Cardiac muscle cell (in vitro differentiated cells and primary cell): ENCODE measurements at regions not wholly inside any gene's neighbourhood (a gene's known extent, or its start where the extent isn't known, plus 50 kb on each side); places are given as distances from the start of the nearest gene placed in this dataset.
A peak's percentile ranks its signal among the peaks of the same experiment; 100 is the strongest.

Experiments used
- DNase-seq, 2 donors: peaks; one replicate each; pipeline versions ENCODE4 v3.0.0 to v3.0.0-alpha.2; 2010 to 2017; ENCODE audit warnings: low read depth in 1 of 2, low spot score in 1 of 2
- H3K27ac ChIP-seq: fragments of 200-600 bp; sonication (generic); 2 replicates; pipeline ENCODE4 v1.5.1; 2016
- H3K27me3 ChIP-seq: fragments of 200-600 bp; sonication (generic); 2 replicates; pipeline ENCODE4 v1.6.0; 2016; ENCODE audit warnings: control low read depth
- H3K36me3 ChIP-seq: fragments of 200-600 bp; sonication (generic); 2 replicates; pipeline ENCODE4 v1.5.1; 2016; ENCODE audit warnings: control low read depth
- H3K4me1 ChIP-seq: fragments of 200-600 bp; sonication (generic); 2 replicates; pipeline ENCODE4 v1.8.1; 2017; ENCODE audit warnings: low read depth, mild to moderate bottlenecking, mixed run types
- H3K4me3 ChIP-seq: fragments of 200-600 bp; sonication (generic); 2 replicates; pipeline ENCODE4 v1.5.1; 2016; ENCODE audit warnings: mild to moderate bottlenecking
- H3K9me3 ChIP-seq: fragments of 200-600 bp; sonication (generic); 2 replicates; pipeline ENCODE4 v1.5.1; 2017; ENCODE audit warnings: low read depth, mild to moderate bottlenecking, control low read depth
- TF ChIP-seq, protein P1 (sequence below): IDR thresholded peaks from 2 replicates; pipeline ENCODE4 v1.5.1; 2012; ENCODE audit warnings: low read depth, mild to moderate bottlenecking, low read length

DNA sequence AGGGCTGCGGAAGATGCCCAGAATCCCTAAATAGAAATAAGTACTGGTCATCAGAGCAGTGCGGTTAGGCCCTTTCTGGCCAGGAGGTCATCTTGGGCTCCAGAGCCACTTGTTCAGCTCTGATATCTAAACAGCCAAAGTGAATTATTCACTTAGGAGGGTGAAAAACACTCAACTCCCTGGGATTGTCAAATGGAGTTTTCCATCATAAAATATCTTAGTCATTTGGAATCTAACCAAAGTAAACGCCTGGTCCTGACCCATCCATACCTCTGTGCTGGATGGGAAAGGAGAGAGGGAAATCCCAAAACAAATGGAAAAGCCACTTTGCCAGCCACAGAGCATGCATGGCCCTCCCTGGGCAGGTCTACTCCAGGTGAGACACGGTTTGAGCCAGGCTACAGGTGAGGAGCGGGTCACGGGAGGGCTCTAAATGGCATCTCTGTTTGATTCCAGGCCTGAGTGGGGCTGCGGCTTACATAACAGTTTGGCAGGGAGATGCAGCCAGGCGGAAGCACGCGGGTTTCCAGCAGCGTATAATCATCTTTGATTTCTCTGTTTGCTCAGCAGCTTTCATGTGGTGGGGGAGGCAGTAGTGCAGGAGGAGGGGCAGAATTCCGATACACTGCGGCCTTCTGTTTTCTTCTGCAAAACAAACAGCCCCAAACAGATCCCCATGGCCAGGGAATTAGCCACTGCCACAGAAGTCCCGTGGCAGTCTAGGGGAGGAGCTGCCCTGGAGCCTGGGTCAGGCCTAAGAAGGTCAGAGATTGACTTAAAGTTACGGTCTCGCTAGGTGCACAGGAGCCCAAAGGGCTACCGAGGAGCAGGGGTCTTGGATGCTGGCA, 59.1 kb upstream of the ZNF648 start:
- Histone ChIP-seq H3K9me3 (no peaks in the 10 kb centered on the region), H3K4me1 (no peaks in the 10 kb centered on the region), H3K27ac (no peak overlapping the region), H3K36me3 (no peaks in the 10 kb centered on the region), H3K4me3 (no peak overlapping the region), H3K27me3 (no peaks in the 10 kb centered on the region)
- peak in 1 of 2 donors; percentile 43 for DNase-seq
- TF ChIP-seq, protein P1, sequence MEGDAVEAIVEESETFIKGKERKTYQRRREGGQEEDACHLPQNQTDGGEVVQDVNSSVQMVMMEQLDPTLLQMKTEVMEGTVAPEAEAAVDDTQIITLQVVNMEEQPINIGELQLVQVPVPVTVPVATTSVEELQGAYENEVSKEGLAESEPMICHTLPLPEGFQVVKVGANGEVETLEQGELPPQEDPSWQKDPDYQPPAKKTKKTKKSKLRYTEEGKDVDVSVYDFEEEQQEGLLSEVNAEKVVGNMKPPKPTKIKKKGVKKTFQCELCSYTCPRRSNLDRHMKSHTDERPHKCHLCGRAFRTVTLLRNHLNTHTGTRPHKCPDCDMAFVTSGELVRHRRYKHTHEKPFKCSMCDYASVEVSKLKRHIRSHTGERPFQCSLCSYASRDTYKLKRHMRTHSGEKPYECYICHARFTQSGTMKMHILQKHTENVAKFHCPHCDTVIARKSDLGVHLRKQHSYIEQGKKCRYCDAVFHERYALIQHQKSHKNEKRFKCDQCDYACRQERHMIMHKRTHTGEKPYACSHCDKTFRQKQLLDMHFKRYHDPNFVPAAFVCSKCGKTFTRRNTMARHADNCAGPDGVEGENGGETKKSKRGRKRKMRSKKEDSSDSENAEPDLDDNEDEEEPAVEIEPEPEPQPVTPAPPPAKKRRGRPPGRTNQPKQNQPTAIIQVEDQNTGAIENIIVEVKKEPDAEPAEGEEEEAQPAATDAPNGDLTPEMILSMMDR: no peak

DNA sequence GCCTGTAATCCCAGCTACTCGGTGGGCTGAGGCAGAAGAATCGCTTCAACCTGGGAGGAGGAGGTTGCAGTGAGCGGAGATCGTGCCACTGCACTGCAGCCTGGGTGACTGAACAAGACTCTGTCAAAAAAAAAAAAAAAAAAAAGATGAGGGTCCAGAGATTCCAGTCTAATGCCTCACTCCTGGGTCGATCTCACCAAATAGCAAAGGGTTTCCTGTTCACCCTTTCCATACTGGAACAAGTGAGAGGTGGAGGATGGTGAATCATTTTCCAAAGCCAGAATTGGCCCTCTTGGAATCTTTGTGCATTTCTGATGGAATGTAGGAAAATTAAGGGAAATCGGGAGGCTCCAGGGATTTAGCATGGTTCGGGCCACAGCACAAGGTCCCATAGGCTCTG, 58.1 kb upstream of the ZNF648 start:
- Histone ChIP-seq H3K27ac (no peak overlapping the region), H3K27me3 (no peaks in the 10 kb centered on the region), H3K4me3 (no peak overlapping the region), H3K9me3 (no peaks in the 10 kb centered on the region), H3K36me3 (no peaks in the 10 kb centered on the region), H3K4me1 (no peaks in the 10 kb centered on the region)
- TF ChIP-seq, protein P1: no peak
- no peak for DNase-seq

DNA sequence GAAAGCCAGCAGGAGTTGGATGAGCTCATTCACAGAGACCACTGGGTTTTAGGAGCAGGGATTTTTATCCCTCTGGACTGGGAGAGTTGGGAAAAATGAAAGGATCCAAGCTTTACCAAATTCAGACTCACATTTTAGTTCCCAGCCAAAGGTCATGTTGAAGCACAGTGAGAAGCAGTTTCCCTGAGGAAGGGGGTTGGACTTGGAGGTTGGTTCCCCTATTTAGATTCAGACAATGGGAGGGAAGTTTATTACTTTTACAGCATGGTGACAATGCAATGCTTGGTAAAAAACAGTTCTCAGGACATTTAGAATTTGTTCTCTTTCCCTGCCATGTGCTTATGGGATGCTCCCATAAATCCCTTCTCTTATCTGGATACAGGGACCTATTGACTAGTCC, 57.3 kb upstream of the ZNF648 start:
- no peak overlapping the region for H3K4me3 ChIP-seq
- DNase-seq: no peak
- H3K27ac ChIP-seq: no peak overlapping the region
- H3K9me3 ChIP-seq: no peaks in the 10 kb centered on the region
- H3K36me3 ChIP-seq: no peaks in the 10 kb centered on the region
- TF ChIP-seq, protein P1: no peak
- H3K27me3 ChIP-seq: no peaks in the 10 kb centered on the region
- no peaks in the 10 kb centered on the region for H3K4me1 ChIP-seq

DNA sequence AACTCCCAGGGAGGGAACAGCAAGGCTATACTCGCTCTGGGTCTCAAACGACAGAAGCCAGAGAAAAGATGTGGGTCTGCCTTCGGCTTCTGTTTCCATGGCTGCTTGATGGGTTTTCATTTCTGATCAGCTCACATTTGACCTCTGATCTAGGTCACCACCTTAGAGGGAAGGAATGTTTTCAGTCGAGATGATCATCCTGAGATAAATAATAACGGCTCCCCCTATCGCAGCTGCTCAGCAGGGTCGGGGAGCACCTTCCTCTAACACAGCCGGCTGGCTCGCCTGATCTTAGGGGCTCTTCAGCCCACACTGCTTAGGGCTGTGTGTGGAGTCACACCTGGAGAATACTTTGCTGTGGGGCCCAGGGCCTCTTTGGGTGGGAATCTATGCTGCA, 53.1 kb upstream of the ZNF648 start:
- Histone ChIP-seq H3K9me3 (no peaks in the 10 kb centered on the region), H3K27me3 (no peaks in the 10 kb centered on the region), H3K4me3 (no peak overlapping the region), H3K36me3 (no peaks in the 10 kb centered on the region), H3K27ac (no peak overlapping the region), H3K4me1 (no peaks in the 10 kb centered on the region)
- TF ChIP-seq, protein P1: no peak
- no peak for DNase-seq

DNA sequence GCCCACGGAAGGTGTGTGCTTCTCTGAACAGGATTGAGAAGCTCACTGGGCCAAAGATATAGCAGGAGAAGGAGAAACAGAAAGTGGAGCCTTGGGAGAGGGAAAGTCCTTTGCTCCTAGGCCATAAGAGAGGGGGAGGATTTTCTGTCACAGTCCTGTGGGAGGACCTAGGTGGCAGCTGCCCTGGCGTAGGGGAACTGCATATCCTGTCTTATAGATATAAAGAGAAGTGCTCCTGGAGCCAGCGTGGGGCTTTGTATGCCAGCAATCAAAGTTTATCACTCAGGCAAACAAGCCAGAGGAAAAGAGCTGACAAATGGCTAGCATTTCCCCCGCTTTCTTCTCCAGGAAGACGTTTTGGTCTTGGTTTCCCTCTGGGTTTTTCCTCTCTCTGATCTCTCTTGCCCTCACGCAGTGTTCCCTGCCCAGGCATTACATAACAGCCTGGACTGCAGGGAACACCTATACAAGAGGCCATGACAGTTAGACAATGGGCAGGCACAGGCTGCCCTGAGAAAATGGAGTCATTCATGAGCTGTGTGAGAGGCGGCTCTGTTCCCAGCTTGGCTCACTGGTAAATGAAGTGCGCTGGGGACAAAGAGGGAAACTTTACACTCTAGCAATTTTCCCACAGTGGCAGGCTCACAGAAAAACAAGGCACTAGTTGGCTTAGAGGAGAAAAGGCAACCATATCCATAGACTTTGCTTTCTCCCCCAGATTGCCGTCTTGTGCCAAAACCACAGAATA, 52.5 kb upstream of the ZNF648 start:
- no peak for DNase-seq
- H3K4me1 ChIP-seq: no peaks in the 10 kb centered on the region

More for the DNA sequence above, 52.5 kb upstream of the ZNF648 start:
- Histone ChIP-seq H3K36me3 (no peaks in the 10 kb centered on the region), H3K4me3 (no peak overlapping the region), H3K27me3 (no peaks in the 10 kb centered on the region), H3K9me3 (no peaks in the 10 kb centered on the region), H3K27ac (no peak overlapping the region)
- TF ChIP-seq, protein P1: no peak
